HS-27A (cell line): ENCODE measurements at regions not wholly inside any gene's neighbourhood (a gene's known extent, or its start where the extent isn't known, plus 50 kb on each side); places are given as distances from the start of the nearest gene placed in this dataset.
"Not testable (repeated sequence)": the region's sequence is repeated elsewhere in the genome, so short reads cannot be mapped to it uniquely, and the experiment has no call there.

Source experiments
- DNase-seq: peaks from one replicate; pipeline ENCODE4 v3.0.0-alpha.2; 2012; ENCODE audit warnings: low read depth, missing footprints

GRCh38 chr2:52676056-52676455, 1091.5 kb upstream of the CHAC2 start:
- DNase-seq = no peak

GRCh38 chr2:52668724-52669123, 1098.9 kb upstream of the CHAC2 start:
- no peak for DNase-seq

GRCh38 chr2:52659546-52659945, 1108.1 kb upstream of the CHAC2 start:
- no peak for DNase-seq

- peak; percentile 22 for DNase-seq
Measured at GRCh38 chr2:52658598-52658997, 1109.0 kb upstream of the CHAC2 start.

GRCh38 chr2:52639692-52640091, 1127.9 kb upstream of the CHAC2 start:
- DNase-seq = no peak

- no peak for DNase-seq
Measured at GRCh38 chr2:52632543-52632942, 1135.1 kb upstream of the CHAC2 start.

GRCh38 chr2:52629944-52630343, 1137.7 kb upstream of the CHAC2 start:
- DNase-seq = no peak

- no peak for DNase-seq
Measured at GRCh38 chr2:52629531-52629930, 1138.1 kb upstream of the CHAC2 start.

GRCh38 chr2:52622266-52622665, 1145.3 kb upstream of the CHAC2 start:
- DNase-seq = no peak

- DNase-seq = no peak
Measured at GRCh38 chr2:52613064-52613463, 1154.5 kb upstream of the CHAC2 start.

- no peak for DNase-seq
Measured at GRCh38 chr2:52611759-52612158, 1155.8 kb upstream of the CHAC2 start.

- DNase-seq = no peak
Measured at GRCh38 chr2:52608030-52608429, 1159.6 kb upstream of the CHAC2 start.

- DNase-seq = no peak
Measured at GRCh38 chr2:52597346-52597745, 1170.3 kb upstream of the CHAC2 start.

- DNase-seq = no peak
Measured at GRCh38 chr2:52594026-52594425, 1173.6 kb upstream of the CHAC2 start.

- DNase-seq = not testable (repeated sequence)
Measured at GRCh38 chr2:52584071-52584470, 1183.5 kb upstream of the CHAC2 start.

GRCh38 chr2:52572469-52572894, 1195.1 kb upstream of the CHAC2 start:
- DNase-seq = no peak

GRCh38 chr2:52571380-52572347, 1195.9 kb upstream of the CHAC2 start:
- no peak for DNase-seq

GRCh38 chr2:52570716-52571115, 1196.9 kb upstream of the CHAC2 start:
- DNase-seq = no peak

- DNase-seq = no peak
Measured at GRCh38 chr2:52563151-52563550, 1204.5 kb upstream of the CHAC2 start.

GRCh38 chr2:52558265-52558664, 1209.3 kb upstream of the CHAC2 start:
- no peak for DNase-seq

- DNase-seq = no peak
Measured at GRCh38 chr2:52542297-52542696, 1225.3 kb upstream of the CHAC2 start.

- peak; percentile 45 for DNase-seq
Measured at GRCh38 chr2:52539026-52539970, 1228.3 kb upstream of the CHAC2 start.

- no peak for DNase-seq
Measured at GRCh38 chr2:52537588-52537987, 1230.0 kb upstream of the CHAC2 start.
